ENCODE measurements at regions not wholly inside any gene's neighbourhood (a gene's known extent, or its start where the extent isn't known, plus 50 kb on each side); places are given as distances from the start of the nearest gene placed in this dataset.

GRCh38 chrX:40452031-40452430 is 128.7 kb upstream of the ATP6AP2 start:
- no peak for DNase-seq (ENCODE audit: low read depth in 2 of 2)

GRCh38 chrX:40449956-40450706 is 130.6 kb upstream of the ATP6AP2 start:
- no peak for DNase-seq (ENCODE audit: low read depth in 2 of 2)

GRCh38 chrX:40449396-40449795 is 131.4 kb upstream of the ATP6AP2 start:
- no peak for DNase-seq (ENCODE audit: low read depth in 2 of 2)

GRCh38 chrX:40448793-40449192 is 132.0 kb upstream of the ATP6AP2 start:
- DNase-seq (ENCODE audit: low read depth in 2 of 2): no peak

GRCh38 chrX:40446921-40447320 is 133.8 kb upstream of the ATP6AP2 start:
- DNase-seq (ENCODE audit: low read depth in 2 of 2): no peak

- DNase-seq (ENCODE audit: low read depth in 2 of 2): no peak
Observed at GRCh38 chrX:40445691-40446090, 135.1 kb upstream of the ATP6AP2 start.

GRCh38 chrX:40444798-40445496 is 135.8 kb upstream of the ATP6AP2 start:
- DNase-seq (ENCODE audit: low read depth in 2 of 2): no peak

GRCh38 chrX:40444133-40444532 is 136.6 kb upstream of the ATP6AP2 start:
- DNase-seq (ENCODE audit: low read depth in 2 of 2): no peak

- DNase-seq (ENCODE audit: low read depth in 2 of 2): no peak
Observed at GRCh38 chrX:40440866-40441265, 139.9 kb upstream of the ATP6AP2 start.

- no peak for DNase-seq (ENCODE audit: low read depth in 2 of 2)
Observed at GRCh38 chrX:40439625-40440532, 140.9 kb upstream of the ATP6AP2 start.

- DNase-seq (ENCODE audit: low read depth in 2 of 2): no peak
Observed at GRCh38 chrX:40437348-40437747, 143.4 kb upstream of the ATP6AP2 start.

GRCh38 chrX:40434947-40435346 is 145.8 kb upstream of the ATP6AP2 start:
- DNase-seq (ENCODE audit: low read depth in 2 of 2): no peak

GRCh38 chrX:40434443-40434842 is 146.3 kb upstream of the ATP6AP2 start:
- no peak for DNase-seq (ENCODE audit: low read depth in 2 of 2)

- DNase-seq (ENCODE audit: low read depth in 2 of 2): no peak
Observed at GRCh38 chrX:40433160-40433559, 147.6 kb upstream of the ATP6AP2 start.

GRCh38 chrX:40424259-40424658 is 156.5 kb upstream of the ATP6AP2 start:
- DNase-seq (ENCODE audit: low read depth in 2 of 2): no peak

GRCh38 chrX:40423299-40423698 is 157.5 kb upstream of the ATP6AP2 start:
- DNase-seq (ENCODE audit: low read depth in 2 of 2): no peak

- no peak for DNase-seq (ENCODE audit: low read depth in 2 of 2)
Observed at GRCh38 chrX:40422021-40422420, 158.7 kb upstream of the ATP6AP2 start.

GRCh38 chrX:40420899-40421729 is 159.7 kb upstream of the ATP6AP2 start:
- no peak for DNase-seq (ENCODE audit: low read depth in 2 of 2)

GRCh38 chrX:40418813-40419195 is 162.0 kb upstream of the ATP6AP2 start:
- DNase-seq (ENCODE audit: low read depth in 2 of 2): no peak

- no peak for DNase-seq (ENCODE audit: low read depth in 2 of 2)
Observed at GRCh38 chrX:40418146-40418812, 162.5 kb upstream of the ATP6AP2 start.

GRCh38 chrX:40415675-40416074 is 165.1 kb upstream of the ATP6AP2 start:
- DNase-seq (ENCODE audit: low read depth in 2 of 2): no peak

Measured in stimulated activated CD8-positive, alpha-beta memory T cell treated with anti-CD3 and anti-CD28 coated beads, Interleukin-2, amount 100 ng/mL, for 1 hour (primary cell).